GM19452 (cell line): ENCODE measurements at regions not wholly inside any gene's neighbourhood (a gene's known extent, or its start where the extent isn't known, plus 50 kb on each side); places are given as distances from the start of the nearest gene placed in this dataset.
"Not testable (repeated sequence)": the region's sequence is repeated elsewhere in the genome, so short reads cannot be mapped to it uniquely, and the experiment has no call there.

ENCODE experiments used
- ATAC-seq: cut with Tn5 transposase; IDR thresholded peaks from one replicate; pipeline ENCODE4 v1.9.1; 2021; ENCODE audit not compliant: unreplicated experiment

- no peak for ATAC-seq
These were observed 338.5 kb downstream of the HACE1 start for GRCh38 chr6:104521176-104521575.

DNA sequence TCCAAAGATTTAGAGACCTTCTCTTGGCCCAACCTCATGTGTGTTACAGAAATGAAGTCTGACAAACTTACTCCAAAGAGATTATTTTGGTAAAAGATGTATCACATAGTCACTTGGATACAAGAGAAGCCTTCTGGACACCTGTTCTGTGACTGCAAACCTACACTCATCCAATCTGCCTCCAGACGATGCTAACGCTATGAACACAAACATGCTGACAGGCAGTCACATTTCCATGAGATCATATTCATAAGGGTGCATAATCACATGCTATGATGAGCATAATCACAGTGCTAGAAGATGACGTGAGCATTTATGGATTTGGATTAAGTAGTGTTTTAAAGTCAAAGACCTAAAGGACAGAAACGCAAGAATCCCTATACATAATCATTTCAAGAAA, 340.2 kb downstream of the HACE1 start:
- ATAC-seq = no peak

GRCh38 chr6:104509355-104509754, 350.4 kb downstream of the HACE1 start:
- no peak for ATAC-seq

DNA sequence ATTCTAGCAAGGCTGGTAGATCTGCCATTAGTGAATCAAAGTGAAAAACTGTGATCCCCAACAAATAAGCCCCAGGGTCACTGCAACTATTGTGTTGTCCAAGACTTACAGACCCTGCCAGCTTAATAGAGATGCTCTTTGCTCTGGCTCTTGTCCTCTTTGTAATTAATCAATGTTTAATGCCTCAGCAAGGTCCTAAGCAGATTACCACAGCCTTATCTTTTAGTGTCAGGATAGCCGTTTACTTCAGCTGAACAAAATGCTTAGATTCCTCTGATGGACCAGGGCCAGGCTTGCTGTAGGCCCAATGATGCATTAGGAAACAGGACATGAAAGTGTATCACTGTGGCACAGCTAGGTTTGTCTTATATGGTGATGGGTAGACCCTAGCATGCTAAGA, 353.3 kb downstream of the HACE1 start:
- no peak for ATAC-seq

GRCh38 chr6:104505838-104506237, 353.9 kb downstream of the HACE1 start:
- ATAC-seq = no peak

- no peak for ATAC-seq
These were observed 359.5 kb downstream of the HACE1 start for GRCh38 chr6:104500265-104500664.

DNA sequence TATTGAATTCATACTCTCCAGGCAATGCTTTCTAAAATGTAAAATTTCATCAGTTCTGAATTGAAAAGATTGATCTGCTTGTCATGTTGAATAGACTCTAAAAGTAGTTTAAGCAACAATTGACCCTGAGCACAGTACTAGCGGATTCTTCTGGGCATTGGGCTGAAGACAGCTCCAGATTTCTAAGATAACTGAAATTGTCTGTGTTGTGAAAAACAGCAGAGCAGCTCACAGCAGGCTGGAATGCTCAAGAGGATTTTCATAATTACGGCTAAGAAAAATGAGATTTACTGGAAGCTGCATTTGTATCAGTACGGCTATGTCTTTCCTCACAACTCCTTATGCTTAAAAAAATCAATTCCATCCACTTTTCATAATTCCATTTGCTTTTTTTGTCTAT, 373.7 kb downstream of the HACE1 start:
- ATAC-seq = no peak

GRCh38 chr6:104484626-104485025, 375.1 kb downstream of the HACE1 start:
- no peak for ATAC-seq

GRCh38 chr6:104484191-104484590, 375.5 kb downstream of the HACE1 start:
- ATAC-seq = no peak

DNA sequence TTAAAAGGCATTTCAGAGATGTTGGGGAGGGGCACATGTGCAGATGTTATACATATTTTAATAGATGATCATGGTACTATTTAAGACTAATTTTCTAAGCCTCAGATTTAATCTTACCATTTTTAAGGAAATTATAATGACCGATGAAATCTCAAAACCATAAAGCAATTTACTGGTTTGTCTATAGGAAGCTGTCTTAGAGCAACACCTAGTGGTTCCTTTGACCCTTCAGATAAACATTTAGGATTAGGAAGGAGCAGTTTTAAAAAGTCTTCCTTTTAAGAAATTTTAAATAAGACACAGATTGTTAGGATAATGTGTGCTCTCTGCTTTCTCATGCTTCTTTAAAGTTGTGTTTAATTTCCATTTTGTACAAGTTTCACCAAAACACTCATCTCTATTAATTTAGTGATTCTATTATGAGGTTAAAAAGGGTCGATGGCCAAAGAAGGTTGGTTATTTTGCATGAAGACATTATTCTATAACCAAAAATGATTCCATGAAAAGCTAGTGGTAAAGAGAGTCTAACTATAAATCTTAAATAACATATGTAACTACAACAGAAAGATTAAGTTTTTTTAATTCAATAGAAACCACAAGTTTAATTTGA, 376.4 kb downstream of the HACE1 start:
- ATAC-seq = no peak

DNA sequence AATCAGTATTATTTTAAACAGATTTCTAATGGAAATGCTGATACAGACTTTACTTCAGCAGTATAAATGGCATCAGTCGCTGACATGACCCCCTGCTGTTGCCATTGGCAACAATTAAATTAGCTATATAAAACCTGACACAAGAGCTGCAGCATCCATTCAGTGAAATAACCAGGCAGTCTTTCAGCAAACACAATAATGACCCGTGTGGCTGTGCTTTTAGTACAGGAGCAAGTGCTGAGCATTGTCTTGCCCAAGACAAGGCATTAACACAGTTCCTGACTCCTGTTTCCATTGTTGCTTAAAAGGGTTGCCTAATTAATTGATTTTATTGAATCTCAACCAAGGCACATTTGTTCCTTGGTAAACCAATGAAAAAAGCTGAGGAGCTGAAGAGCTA, 382.1 kb downstream of the HACE1 start:
- ATAC-seq = no peak

DNA sequence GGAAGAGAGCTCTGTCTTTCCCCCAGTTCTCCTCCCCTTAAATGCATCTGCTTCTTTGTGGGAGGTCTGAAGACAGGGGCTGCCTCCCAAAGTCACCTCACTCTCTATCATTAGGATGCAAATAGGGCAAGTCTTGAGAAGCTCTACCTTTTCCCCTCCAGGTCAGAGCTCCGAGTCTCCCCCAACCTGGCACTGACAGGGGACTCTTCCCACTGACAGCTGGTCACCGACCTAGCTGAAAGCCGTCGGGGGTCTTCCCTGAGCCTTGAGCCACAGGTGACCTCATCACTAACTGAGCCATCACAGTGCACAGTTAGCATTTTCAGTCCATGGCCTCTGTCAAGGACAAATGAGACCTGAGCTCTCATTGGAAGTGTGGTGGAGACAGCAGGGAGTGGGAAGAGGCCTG, 386.7 kb downstream of the HACE1 start:
- ATAC-seq = no peak

GRCh38 chr6:104472021-104472901, 387.5 kb downstream of the HACE1 start:
- no peak for ATAC-seq

DNA sequence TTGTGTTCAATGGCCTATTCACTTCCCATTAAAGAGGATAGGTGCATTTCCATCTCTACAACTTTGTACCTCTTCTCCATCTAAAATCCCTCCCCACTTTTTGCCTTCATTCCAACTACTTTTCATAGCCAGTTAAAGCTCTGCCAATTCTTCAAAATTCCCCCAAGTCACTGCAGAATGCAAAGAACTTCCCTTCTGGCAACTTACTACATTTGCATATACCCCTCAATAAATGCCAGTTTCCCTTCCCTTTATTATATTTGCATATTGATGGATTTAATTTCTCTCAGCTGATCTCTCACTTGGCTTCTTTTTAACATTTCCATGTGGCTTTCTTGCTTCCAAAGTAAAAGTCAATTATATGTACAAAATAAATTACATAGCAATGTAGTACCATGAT, 393.4 kb downstream of the HACE1 start:
- no peak for ATAC-seq

DNA sequence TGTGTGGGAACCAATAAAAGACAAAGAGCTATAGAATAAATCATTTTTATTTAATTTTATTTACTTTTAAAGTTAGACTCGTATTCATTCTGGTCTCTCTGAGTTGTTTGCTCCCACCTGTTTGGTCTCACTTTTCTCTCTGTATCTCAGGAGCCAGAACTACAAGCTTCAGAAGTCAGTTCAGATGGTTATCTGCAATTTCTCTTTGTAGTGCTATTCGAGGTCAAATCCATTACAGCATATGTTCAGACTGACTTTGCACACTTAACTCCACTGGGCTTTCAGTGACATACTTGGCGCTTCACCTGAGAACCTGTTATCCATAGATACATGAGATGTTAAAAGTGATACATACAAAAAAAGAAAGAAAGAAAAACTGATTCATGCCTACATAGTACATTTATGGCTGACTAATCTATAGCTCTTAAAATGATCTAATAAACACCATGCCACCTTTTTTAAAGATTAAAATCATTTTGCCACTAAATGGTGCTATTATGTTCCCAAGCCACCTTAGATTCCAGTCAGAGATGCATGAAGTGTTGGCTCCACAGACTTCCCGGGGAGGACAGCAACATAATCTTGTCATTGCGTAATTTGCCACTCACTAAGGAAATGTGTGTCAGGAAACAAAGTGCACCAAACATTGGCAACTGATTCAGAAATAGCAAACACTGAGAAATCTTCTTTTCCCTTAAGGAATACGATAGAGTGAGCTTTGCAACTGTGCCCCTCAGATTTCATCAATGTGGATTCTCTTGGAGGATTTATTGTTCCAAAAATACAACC, 396.7 kb downstream of the HACE1 start:
- no peak for ATAC-seq

GRCh38 chr6:104460738-104461483, 398.8 kb downstream of the HACE1 start:
- no peak for ATAC-seq

- peak; percentile 85 for ATAC-seq
These were observed 400.2 kb downstream of the HACE1 start for GRCh38 chr6:104459543-104459942.

- no peak for ATAC-seq
These were observed 409.8 kb downstream of the HACE1 start for GRCh38 chr6:104449918-104450317.

DNA sequence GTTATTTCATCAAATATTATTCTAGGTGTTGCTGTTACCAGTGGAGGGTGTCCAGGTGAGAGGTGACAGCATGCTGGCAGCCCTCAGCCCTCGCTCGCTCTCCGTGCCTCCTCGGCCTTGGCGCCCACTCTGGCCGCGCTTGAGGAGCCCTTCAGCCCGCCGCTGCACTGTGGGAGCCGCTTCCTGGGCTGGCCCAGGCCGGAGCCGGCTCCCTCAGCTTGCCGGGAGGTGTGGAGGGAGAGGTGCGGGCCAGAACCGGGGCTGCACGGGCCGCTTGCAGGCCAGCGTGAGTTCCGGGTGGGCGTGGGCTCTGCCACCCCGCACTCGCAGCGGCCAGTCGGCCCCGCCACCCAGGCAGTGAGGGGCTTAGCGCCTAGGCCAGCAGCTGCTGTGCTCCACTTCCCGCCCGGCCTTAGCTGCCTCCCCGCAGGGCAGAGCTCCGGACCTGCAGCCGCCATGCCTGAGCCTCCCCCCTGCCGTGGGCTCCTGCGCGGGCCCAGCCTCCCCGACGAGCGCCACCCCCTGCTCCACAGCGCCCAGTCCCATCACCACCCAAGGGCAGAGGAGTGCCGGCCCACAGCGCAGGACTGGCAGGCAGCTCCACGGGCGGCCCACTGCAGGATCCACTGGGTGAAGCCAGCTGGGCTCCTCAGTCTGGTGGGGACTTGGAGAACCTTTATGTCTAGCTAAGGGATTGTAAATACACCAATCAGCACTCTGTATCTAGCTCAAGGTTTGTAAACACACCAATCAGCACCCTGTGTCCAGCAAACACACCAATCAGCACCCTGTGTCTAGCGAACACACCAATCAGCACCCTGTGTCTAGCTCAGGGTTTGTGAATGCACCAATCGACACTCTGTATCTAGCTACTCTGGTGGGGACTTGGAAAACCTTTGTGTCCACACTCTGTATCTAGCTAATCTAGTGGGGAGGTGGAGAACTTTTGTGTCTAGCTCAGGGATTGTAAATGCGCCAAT, 413.3 kb downstream of the HACE1 start:
- ATAC-seq = not testable (repeated sequence)

DNA sequence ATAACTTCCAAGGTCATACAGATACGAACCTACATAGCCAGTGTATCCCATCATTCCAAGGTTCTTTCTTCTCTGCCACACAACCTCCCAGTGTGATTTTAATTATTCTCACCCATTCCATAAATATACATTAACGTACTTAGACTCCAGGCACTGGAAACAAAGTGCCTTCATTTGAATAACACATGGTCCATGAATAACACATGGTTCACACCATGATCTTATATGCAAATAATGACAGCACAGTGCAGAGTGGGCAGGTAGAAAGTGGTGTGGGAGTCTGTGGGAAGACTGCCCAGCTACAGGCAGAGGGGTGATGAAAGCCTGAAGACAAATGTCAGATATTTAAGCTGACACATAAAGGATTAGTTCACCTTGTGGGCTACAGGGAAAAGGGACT, 425.2 kb downstream of the HACE1 start:
- no peak for ATAC-seq
